Peyer's patch (tissue), 4 donors: ENCODE measurements at regions not wholly inside any gene's neighbourhood (a gene's known extent, or its start where the extent isn't known, plus 50 kb on each side); places are given as distances from the start of the nearest gene placed in this dataset.

ENCODE experiments used
- CTCF ChIP-seq, 6 experiments: fragments of 450-650 bp in 4 of 6; fragments of 200-600 bp in 2 of 6; sonication (generic) in 1 of 6; IDR thresholded peaks; one replicate each; pipeline ENCODE4 v1.5.1; 2017 to 2019; ENCODE audit warnings: antibody characterized with exemption in 6 of 6, mild to moderate bottlenecking in 3 of 6, moderate library complexity in 1 of 6
- POLR2A ChIP-seq, 2 donors: fragments of 450-650 bp; IDR thresholded peaks; one replicate each; pipeline ENCODE4 v1.5.1; 2017; ENCODE audit warnings: antibody characterized with exemption in 2 of 2, mild to moderate bottlenecking in 2 of 2, moderate library complexity in 2 of 2

GRCh38 chr2:236949089-236949905, 136.4 kb upstream of the COPS8 start:
- no peak for TF ChIP-seq CTCF (IDR thresholded peaks at IDR 0.05)
- TF ChIP-seq POLR2A (IDR thresholded peaks at IDR 0.05): no peak
